ENCODE measurements at regions not wholly inside any gene's neighbourhood (a gene's known extent, or its start where the extent isn't known, plus 50 kb on each side); places are given as distances from the start of the nearest gene placed in this dataset.
A peak's percentile ranks its signal among the peaks of the same experiment; 100 is the strongest.
"Not testable (repeated sequence)": the region's sequence is repeated elsewhere in the genome, so short reads cannot be mapped to it uniquely, and the experiment has no call there.

DNA sequence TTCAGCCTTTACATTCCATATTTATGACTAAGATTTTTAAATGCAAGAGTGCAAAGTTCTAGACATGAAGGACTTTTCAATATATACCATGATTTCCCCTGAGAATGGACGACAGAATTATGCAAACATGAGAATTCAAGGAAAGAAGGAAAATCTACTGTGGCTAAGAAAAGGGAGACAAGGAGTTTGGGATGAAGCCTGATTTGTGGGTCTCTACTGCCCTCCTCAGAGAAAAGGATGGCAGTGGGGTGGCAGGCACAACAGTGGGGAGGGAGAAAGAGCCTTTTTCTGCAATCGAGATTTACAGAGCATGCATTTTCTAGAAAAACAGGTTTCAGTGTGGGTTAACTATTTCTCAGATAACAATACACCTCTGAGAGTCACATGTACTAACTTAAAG, 466.9 kb upstream of the NRSN1 start:
- DNase-seq (ENCODE audit: low spot score): no peak

GRCh38 chr6:23661549-23661948, 464.5 kb upstream of the NRSN1 start:
- no peak for DNase-seq (ENCODE audit: low spot score)

DNA sequence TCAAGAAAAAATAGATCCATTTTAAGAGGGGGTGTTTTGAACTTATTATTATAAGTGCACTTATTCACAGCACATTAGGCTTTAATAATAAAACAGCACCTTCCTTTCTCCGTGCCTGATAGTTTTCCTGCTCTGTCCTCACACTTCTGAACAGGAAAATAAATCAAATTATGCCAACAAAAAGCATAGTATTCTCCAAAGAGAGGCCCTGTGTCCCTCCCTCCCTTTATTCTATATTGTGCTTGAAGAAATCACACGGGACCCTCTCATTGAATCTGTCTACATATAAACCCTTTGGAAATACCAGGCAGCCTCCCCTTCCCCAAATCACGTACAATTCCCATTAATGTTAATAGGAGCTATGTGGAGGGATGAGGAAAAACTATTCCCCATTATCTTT, 462.9 kb upstream of the NRSN1 start:
- no peak for DNase-seq (ENCODE audit: low spot score)

DNA sequence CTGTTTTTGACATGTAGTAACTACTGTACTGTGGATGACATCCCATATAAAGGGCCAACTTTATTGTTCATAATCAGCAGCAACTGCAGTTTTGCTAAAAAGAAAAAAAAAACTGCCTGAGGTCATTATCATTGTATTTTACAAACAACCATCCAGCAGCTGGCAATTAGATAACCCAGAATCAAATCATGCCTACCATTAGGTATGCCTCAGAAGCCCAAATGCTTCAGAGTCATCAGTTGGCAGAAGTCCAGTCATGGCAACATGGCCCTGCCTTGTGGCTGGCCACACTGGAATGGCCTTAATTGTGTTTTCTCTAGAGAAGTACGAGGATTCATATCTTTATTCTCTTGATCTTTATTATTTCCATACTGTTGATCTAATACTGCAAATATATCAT, 462.4 kb upstream of the NRSN1 start:
- DNase-seq (ENCODE audit: low spot score): no peak

GRCh38 chr6:23665911-23666310, 460.1 kb upstream of the NRSN1 start:
- DNase-seq (ENCODE audit: low spot score): not testable (repeated sequence)

DNA sequence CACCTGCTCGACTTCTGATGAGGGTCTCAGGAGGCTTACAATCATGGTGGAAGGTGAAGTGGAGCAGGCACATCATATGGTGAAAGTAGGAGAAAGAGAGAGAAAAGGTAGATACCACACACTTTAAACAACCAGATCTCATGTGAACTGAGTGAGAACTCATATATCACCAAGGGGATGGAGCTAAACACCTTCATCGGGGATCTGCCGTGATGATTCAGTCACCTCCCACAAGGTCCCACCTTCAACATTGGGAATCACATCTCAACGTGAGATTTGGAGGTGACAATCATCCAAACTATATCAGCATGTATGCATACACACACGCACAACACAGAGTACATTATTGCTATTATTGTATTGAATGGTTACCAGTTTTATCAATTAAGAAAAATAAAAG, 453.3 kb upstream of the NRSN1 start:
- no peak for DNase-seq (ENCODE audit: low spot score)

- DNase-seq (ENCODE audit: low spot score): no peak
These were observed 447.4 kb upstream of the NRSN1 start for GRCh38 chr6:23678626-23679025.

- DNase-seq (ENCODE audit: low spot score): no peak
These were observed 444.3 kb upstream of the NRSN1 start for GRCh38 chr6:23681743-23682142.

DNA sequence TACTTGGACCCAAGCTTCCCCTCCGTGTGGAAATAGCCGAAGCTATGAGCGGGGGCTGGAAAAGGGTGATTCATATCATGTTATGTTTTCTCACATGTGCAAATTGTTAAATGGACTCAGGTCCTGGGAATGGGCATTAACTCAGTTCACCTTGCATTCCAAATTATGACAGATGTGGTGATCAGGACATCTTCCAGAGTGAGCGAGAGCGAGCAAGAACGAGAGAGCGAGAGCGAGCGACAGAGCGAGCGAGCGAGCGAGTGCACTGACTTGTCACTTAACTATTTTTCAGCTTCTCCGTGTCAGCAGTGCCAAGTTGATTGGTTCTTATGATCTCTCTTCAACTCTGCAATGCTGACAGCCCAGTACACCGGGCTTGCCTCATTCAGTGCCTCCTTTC, 437.4 kb upstream of the NRSN1 start:
- DNase-seq (ENCODE audit: low spot score): no peak

DNA sequence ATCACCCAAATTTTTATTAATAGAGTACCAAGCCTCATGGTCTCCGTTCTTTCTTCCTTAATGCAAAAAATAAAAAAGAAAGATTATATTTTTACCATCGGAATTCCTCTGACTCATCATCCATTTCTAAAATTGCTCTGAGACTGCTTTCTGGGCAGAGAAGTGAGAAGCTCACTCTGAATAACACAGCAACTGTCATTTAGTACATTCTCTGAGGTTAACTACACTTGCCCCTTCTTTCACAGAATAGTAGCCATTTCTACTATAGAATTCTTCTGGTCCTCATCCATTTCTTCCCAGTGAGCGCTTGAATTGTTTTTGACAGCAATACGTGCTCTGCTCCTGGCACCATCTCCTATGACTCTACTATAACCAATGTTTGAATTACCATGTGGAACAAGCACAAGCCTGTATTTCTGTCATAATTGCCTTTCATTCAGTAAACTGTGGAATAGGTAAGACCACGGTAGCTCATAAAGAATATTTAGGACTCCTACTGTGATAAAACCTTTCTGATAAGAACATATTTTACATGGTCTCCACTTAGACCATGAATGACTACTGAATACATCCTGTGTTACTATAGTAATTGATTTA, 435.5 kb upstream of the NRSN1 start:
- DNase-seq (ENCODE audit: low spot score): no peak

GRCh38 chr6:23692184-23692583, 433.8 kb upstream of the NRSN1 start:
- DNase-seq (ENCODE audit: low spot score): no peak

- DNase-seq (ENCODE audit: low spot score): no peak
These were observed 429.0 kb upstream of the NRSN1 start for GRCh38 chr6:23696992-23697391.

- no peak for DNase-seq (ENCODE audit: low spot score)
These were observed 421.4 kb upstream of the NRSN1 start for GRCh38 chr6:23704479-23705052.

- no peak for DNase-seq (ENCODE audit: low spot score)
These were observed 420.3 kb upstream of the NRSN1 start for GRCh38 chr6:23705697-23706096.

- no peak for DNase-seq (ENCODE audit: low spot score)
These were observed 413.3 kb upstream of the NRSN1 start for GRCh38 chr6:23712756-23713155.

DNA sequence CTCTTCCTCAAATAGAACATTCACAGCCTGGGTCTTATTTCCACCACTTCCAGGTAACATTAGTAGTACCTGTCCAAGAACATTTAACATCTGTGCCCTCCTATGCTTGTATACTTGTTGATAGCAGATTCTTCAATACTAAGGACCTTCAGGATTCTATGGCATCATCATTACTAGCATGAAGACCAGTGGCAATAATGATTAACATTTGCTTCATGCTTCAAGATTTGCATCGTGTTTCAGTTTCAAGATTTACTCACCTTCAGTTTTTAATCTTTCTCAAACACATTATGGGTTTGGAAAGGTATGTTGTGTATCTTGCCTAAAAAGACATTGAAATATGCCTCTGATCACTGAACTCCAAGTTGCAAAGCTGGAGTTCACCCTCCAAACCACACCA, 412.8 kb upstream of the NRSN1 start:
- DNase-seq (ENCODE audit: low spot score): peak; percentile 0

GRCh38 chr6:23728707-23729106, 397.3 kb upstream of the NRSN1 start:
- DNase-seq (ENCODE audit: low spot score): no peak

GRCh38 chr6:23731609-23732008, 394.4 kb upstream of the NRSN1 start:
- no peak for DNase-seq (ENCODE audit: low spot score)

GRCh38 chr6:23732521-23732920, 393.5 kb upstream of the NRSN1 start:
- no peak for DNase-seq (ENCODE audit: low spot score)

- DNase-seq (ENCODE audit: low spot score): no peak
These were observed 390.9 kb upstream of the NRSN1 start for GRCh38 chr6:23735151-23735550.

- DNase-seq (ENCODE audit: low spot score): no peak
These were observed 389.4 kb upstream of the NRSN1 start for GRCh38 chr6:23736577-23736976.

- no peak for DNase-seq (ENCODE audit: low spot score)
These were observed 378.8 kb upstream of the NRSN1 start for GRCh38 chr6:23747239-23747638.

DNA sequence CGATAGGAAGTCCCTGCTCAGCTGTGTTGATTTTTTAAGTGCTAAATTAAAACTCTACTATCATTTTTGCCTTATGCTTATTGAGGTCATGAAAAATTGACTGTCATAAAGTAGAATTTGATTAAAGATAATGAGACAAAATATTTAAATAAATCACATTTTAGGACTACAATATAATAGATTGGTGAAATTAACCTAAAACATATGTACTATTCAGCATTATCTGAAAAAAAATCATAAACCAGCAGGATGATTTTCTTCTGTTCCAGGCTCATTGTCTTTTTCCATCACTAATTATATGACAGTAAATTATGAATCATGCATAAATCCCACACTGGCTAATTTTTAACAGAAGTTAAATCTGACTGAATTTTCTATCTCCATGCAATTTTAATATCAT, 373.6 kb upstream of the NRSN1 start:
- DNase-seq (ENCODE audit: low spot score): no peak

- DNase-seq (ENCODE audit: low spot score): no peak
These were observed 371.8 kb upstream of the NRSN1 start for GRCh38 chr6:23754197-23754596.
